Karpas-422 (cell line): ENCODE measurements at regions not wholly inside any gene's neighbourhood (a gene's known extent, or its start where the extent isn't known, plus 50 kb on each side); places are given as distances from the start of the nearest gene placed in this dataset.
A peak's percentile ranks its signal among the peaks of the same experiment; 100 is the strongest.

Experiments used
- DNase-seq: peaks from one replicate; pipeline ENCODE4 v3.0.0-alpha.2; 2015
- H2AFZ ChIP-seq: fragments of 200-600 bp; sonication (generic); 2 replicates; pipeline ENCODE4 v1.6.1; 2014; ENCODE audit warnings: antibody characterized with exemption, low read length, mixed read lengths
- H3K27ac ChIP-seq: fragments of 200-600 bp; sonication (generic); 2 replicates; pipeline ENCODE4 v1.5.1; 2014; ENCODE audit warnings: mild to moderate bottlenecking, low read length, moderate library complexity
- H3K27me3 ChIP-seq: fragments of 200-600 bp; sonication (generic); 2 replicates; pipeline ENCODE4 v1.6.1; 2014; ENCODE audit warnings: low read length, mixed read lengths
- H3K36me3 ChIP-seq: fragments of 200-600 bp; sonication (generic); 2 replicates; pipeline ENCODE4 v1.6.1; 2014; ENCODE audit warnings: low read length, mixed read lengths; ENCODE audit not compliant: insufficient read depth
- H3K4me1 ChIP-seq: fragments of 200-600 bp; sonication (generic); 2 replicates; pipeline ENCODE4 v1.6.1; 2014; ENCODE audit warnings: mild to moderate bottlenecking, low read length, mixed read lengths
- H3K4me2 ChIP-seq: fragments of 200-600 bp; sonication (generic); 2 replicates; pipeline ENCODE4 v1.6.1; 2014; ENCODE audit warnings: low read length, low read depth, mild to moderate bottlenecking; ENCODE audit not compliant: poor library complexity, severe bottlenecking
- H3K4me3 ChIP-seq: fragments of 200-600 bp; sonication (generic); 2 replicates; pipeline ENCODE4 v1.5.1; 2014; ENCODE audit warnings: mild to moderate bottlenecking, antibody characterized with exemption, low read length, mixed read lengths
- H3K79me2 ChIP-seq: fragments of 200-600 bp; sonication (generic); 2 replicates; pipeline ENCODE4 v1.6.1; 2014; ENCODE audit warnings: mild to moderate bottlenecking, low read length, mixed read lengths
- H3K9ac ChIP-seq: fragments of 200-600 bp; sonication (generic); 2 replicates; pipeline ENCODE4 v1.6.0; 2014; ENCODE audit warnings: low read length
- H3K9me2 ChIP-seq: fragments of 200-600 bp; sonication (generic), shearing (Covaris generic); replicated peaks from 2 replicates; pipeline ENCODE4 v1.6.0; 2014; ENCODE audit warnings: mild to moderate bottlenecking, low read length, moderate library complexity; ENCODE audit not compliant: insufficient read depth
- H3K9me3 ChIP-seq: fragments of 300-700, 200-600 bp; sonication (generic); 2 replicates; pipeline ENCODE4 v1.6.1; 2014; ENCODE audit warnings: low read length, mixed read lengths
- H4K20me1 ChIP-seq: fragments of 200-600 bp; sonication (generic); 2 replicates; pipeline ENCODE4 v1.6.1; 2014; ENCODE audit warnings: mild to moderate bottlenecking, antibody characterized with exemption, low read length, low read depth; ENCODE audit not compliant: insufficient read depth

- H3K9me2 ChIP-seq: no peaks in the 10 kb centered on the region
These were observed 183.4 kb upstream of the SNX7 start for GRCh38 chr1:98478121-98478520.

GRCh38 chr1:98472878-98473277 lies 188.6 kb upstream of the SNX7 start:
- no peak overlapping the region for H2AFZ ChIP-seq
- no peak overlapping the region for H3K9ac ChIP-seq
- H4K20me1 ChIP-seq: no peaks in the 10 kb centered on the region
- no peak for DNase-seq
- H3K4me2 ChIP-seq: no peak overlapping the region
- H3K27me3 ChIP-seq: no peaks in the 10 kb centered on the region
- H3K4me1 ChIP-seq: no peaks in the 10 kb centered on the region
- H3K9me3 ChIP-seq: no peaks in the 10 kb centered on the region
- no peak overlapping the region for H3K4me3 ChIP-seq
- H3K9me2 ChIP-seq: no peaks in the 10 kb centered on the region
- H3K27ac ChIP-seq: no peak overlapping the region
- H3K79me2 ChIP-seq: no peaks in the 10 kb centered on the region
- H3K36me3 ChIP-seq: no peaks in the 10 kb centered on the region

More at GRCh38 chr1:98478121-98478520, 183.4 kb upstream of the SNX7 start:
- Histone ChIP-seq H3K4me2 (no peak overlapping the region), H3K27me3 (no peaks in the 10 kb centered on the region), H3K4me1 (no peaks in the 10 kb centered on the region), H3K27ac (no peak overlapping the region), H3K9me3 (no peaks in the 10 kb centered on the region), H4K20me1 (no peaks in the 10 kb centered on the region), H2AFZ (no peak overlapping the region), H3K4me3 (no peak overlapping the region), H3K36me3 (no peaks in the 10 kb centered on the region), H3K79me2 (no peaks in the 10 kb centered on the region), H3K9ac (no peak overlapping the region)
- no peak for DNase-seq

- DNase-seq: no peak
- Histone ChIP-seq H3K4me3 (no peak overlapping the region), H3K9ac (no peak overlapping the region), H4K20me1 (no peaks in the 10 kb centered on the region), H2AFZ (no peak overlapping the region), H3K27me3 (no peaks in the 10 kb centered on the region), H3K4me1 (no peaks in the 10 kb centered on the region), H3K36me3 (no peaks in the 10 kb centered on the region), H3K79me2 (no peaks in the 10 kb centered on the region), H3K9me3 (no peaks in the 10 kb centered on the region), H3K4me2 (no peak overlapping the region), H3K9me2 (no peaks in the 10 kb centered on the region), H3K27ac (no peak overlapping the region)
These were observed 189.9 kb upstream of the SNX7 start for GRCh38 chr1:98471633-98472032.

- H3K9me2 ChIP-seq: no peaks in the 10 kb centered on the region
- no peak overlapping the region for H2AFZ ChIP-seq
- no peaks in the 10 kb centered on the region for H3K9me3 ChIP-seq
- H4K20me1 ChIP-seq: no peaks in the 10 kb centered on the region
- DNase-seq: peak; percentile 67
- H3K4me3 ChIP-seq: no peak overlapping the region
- no peaks in the 10 kb centered on the region for H3K79me2 ChIP-seq
- no peaks in the 10 kb centered on the region for H3K36me3 ChIP-seq
- H3K9ac ChIP-seq: no peak overlapping the region
- H3K27ac ChIP-seq: no peak overlapping the region
- H3K4me1 ChIP-seq: no peaks in the 10 kb centered on the region
- no peak overlapping the region for H3K4me2 ChIP-seq
- no peaks in the 10 kb centered on the region for H3K27me3 ChIP-seq
These were observed 193.3 kb upstream of the SNX7 start for GRCh38 chr1:98468111-98468717.

- no peak overlapping the region for H3K9ac ChIP-seq
- no peak overlapping the region for H3K4me2 ChIP-seq
- no peak overlapping the region for H3K27ac ChIP-seq
- no peaks in the 10 kb centered on the region for H3K9me2 ChIP-seq
- H3K9me3 ChIP-seq: no peaks in the 10 kb centered on the region
- H2AFZ ChIP-seq: no peak overlapping the region
- no peaks in the 10 kb centered on the region for H3K36me3 ChIP-seq
- no peaks in the 10 kb centered on the region for H3K27me3 ChIP-seq
- no peak for DNase-seq
- no peaks in the 10 kb centered on the region for H4K20me1 ChIP-seq
- no peak overlapping the region for H3K4me3 ChIP-seq
- H3K79me2 ChIP-seq: no peaks in the 10 kb centered on the region
- no peaks in the 10 kb centered on the region for H3K4me1 ChIP-seq
These were observed 193.9 kb upstream of the SNX7 start for GRCh38 chr1:98467586-98467985.

GRCh38 chr1:98467122-98467521 lies 194.4 kb upstream of the SNX7 start:
- Histone ChIP-seq H3K9me2 (no peaks in the 10 kb centered on the region), H4K20me1 (no peaks in the 10 kb centered on the region), H2AFZ (no peak overlapping the region), H3K27ac (no peak overlapping the region), H3K4me1 (no peaks in the 10 kb centered on the region), H3K9ac (no peak overlapping the region), H3K4me3 (no peak overlapping the region), H3K36me3 (no peaks in the 10 kb centered on the region), H3K27me3 (no peaks in the 10 kb centered on the region), H3K4me2 (no peak overlapping the region), H3K9me3 (no peaks in the 10 kb centered on the region), H3K79me2 (no peaks in the 10 kb centered on the region)
- DNase-seq: no peak

GRCh38 chr1:98461873-98462385 lies 199.6 kb upstream of the SNX7 start:
- no peaks in the 10 kb centered on the region for H3K4me1 ChIP-seq

GRCh38 chr1:98460136-98460535 lies 201.4 kb upstream of the SNX7 start:
- Histone ChIP-seq H4K20me1 (no peaks in the 10 kb centered on the region; the same call in 1 of the 2 replicates), H3K79me2 (no peaks in the 10 kb centered on the region), H3K9ac (no peak overlapping the region), H2AFZ (no peak overlapping the region), H3K4me2 (no peak overlapping the region), H3K27me3 (no peaks in the 10 kb centered on the region), H3K36me3 (no peaks in the 10 kb centered on the region), H3K27ac (no peak overlapping the region), H3K4me1 (no peaks in the 10 kb centered on the region), H3K4me3 (no peak overlapping the region), H3K9me3 (no peaks in the 10 kb centered on the region), H3K9me2 (no peaks in the 10 kb centered on the region)
- DNase-seq: no peak

More at GRCh38 chr1:98461873-98462385, 199.6 kb upstream of the SNX7 start:
- Histone ChIP-seq H3K4me3 (no peak overlapping the region), H3K9ac (no peak overlapping the region), H3K27me3 (no peaks in the 10 kb centered on the region), H3K79me2 (no peaks in the 10 kb centered on the region), H4K20me1 (no peaks in the 10 kb centered on the region), H3K27ac (no peak overlapping the region), H3K4me2 (no peak overlapping the region), H2AFZ (no peak overlapping the region), H3K36me3 (no peaks in the 10 kb centered on the region), H3K9me3 (no peaks in the 10 kb centered on the region), H3K9me2 (no peaks in the 10 kb centered on the region)
- no peak for DNase-seq
